GM18907 (cell line): ENCODE measurements at regions not wholly inside any gene's neighbourhood (a gene's known extent, or its start where the extent isn't known, plus 50 kb on each side); places are given as distances from the start of the nearest gene placed in this dataset.

Experiments used
- ATAC-seq: cut with Tn5 transposase; IDR thresholded peaks from one replicate; pipeline ENCODE4 v1.9.1; 2021; ENCODE audit warnings: mild to moderate bottlenecking, moderate library complexity; ENCODE audit not compliant: unreplicated experiment

GRCh38 chr2:175571078-175571653, 389.7 kb upstream of the ATP5MC3 start:
- ATAC-seq, result no peak

- no peak for ATAC-seq
Measured at GRCh38 chr2:175568109-175568730, 386.7 kb upstream of the ATP5MC3 start.

GRCh38 chr2:175567435-175568061, 386.0 kb upstream of the ATP5MC3 start:
- ATAC-seq, result no peak

- no peak for ATAC-seq
Measured at GRCh38 chr2:175560521-175561169, 379.1 kb upstream of the ATP5MC3 start.

- no peak for ATAC-seq
Measured at GRCh38 chr2:175559613-175560012, 378.1 kb upstream of the ATP5MC3 start.

GRCh38 chr2:175557810-175558377, 376.4 kb upstream of the ATP5MC3 start:
- no peak for ATAC-seq

GRCh38 chr2:175553910-175554309, 372.4 kb upstream of the ATP5MC3 start:
- no peak for ATAC-seq

GRCh38 chr2:175552902-175553301, 371.4 kb upstream of the ATP5MC3 start:
- ATAC-seq, result no peak

GRCh38 chr2:175540421-175540820, 358.9 kb upstream of the ATP5MC3 start:
- ATAC-seq, result no peak

GRCh38 chr2:175539122-175539521, 357.6 kb upstream of the ATP5MC3 start:
- ATAC-seq, result no peak

GRCh38 chr2:175536059-175536458, 354.5 kb upstream of the ATP5MC3 start:
- ATAC-seq, result no peak

- no peak for ATAC-seq
Measured at GRCh38 chr2:175535631-175536030, 354.1 kb upstream of the ATP5MC3 start.

- ATAC-seq, result no peak
Measured at GRCh38 chr2:175525975-175526374, 344.5 kb upstream of the ATP5MC3 start.

- ATAC-seq, result no peak
Measured at GRCh38 chr2:175523001-175523400, 341.5 kb upstream of the ATP5MC3 start.

- no peak for ATAC-seq
Measured at GRCh38 chr2:175518206-175518605, 336.7 kb upstream of the ATP5MC3 start.

- no peak for ATAC-seq
Measured at GRCh38 chr2:175516555-175516954, 335.0 kb upstream of the ATP5MC3 start.

GRCh38 chr2:175500255-175500654, 318.7 kb upstream of the ATP5MC3 start:
- ATAC-seq, result no peak

- no peak for ATAC-seq
Measured at GRCh38 chr2:175490360-175490791, 308.9 kb upstream of the ATP5MC3 start.

- ATAC-seq, result no peak
Measured at GRCh38 chr2:175478096-175478768, 296.7 kb upstream of the ATP5MC3 start.

- no peak for ATAC-seq
Measured at GRCh38 chr2:175476948-175477347, 295.4 kb upstream of the ATP5MC3 start.

- ATAC-seq, result no peak
Measured at GRCh38 chr2:175476374-175476773, 294.9 kb upstream of the ATP5MC3 start.
